H1 (cell line): ENCODE measurements at regions not wholly inside any gene's neighbourhood (a gene's known extent, or its start where the extent isn't known, plus 50 kb on each side); places are given as distances from the start of the nearest gene placed in this dataset.

Experiments used
- ATF3 ChIP-seq: IDR thresholded peaks from 2 replicates; pipeline ENCODE4 v1.6.1; 2011; ENCODE audit warnings: low read depth, mild to moderate bottlenecking, low read length; ENCODE audit not compliant: insufficient read depth
- CEBPB ChIP-seq: IDR thresholded peaks from 2 replicates; pipeline ENCODE4 v1.6.1; 2012; ENCODE audit warnings: low read depth, low read length
- KDM1A ChIP-seq: fragments of 200-600, 300-600 bp; sonication (generic); IDR thresholded peaks from 2 replicates; pipeline ENCODE4 v1.7.1; 2016; ENCODE audit warnings: mild to moderate bottlenecking, low read length, borderline replicate concordance
- MAX ChIP-seq: IDR thresholded peaks from 2 replicates; pipeline ENCODE4 v1.6.1; 2012; ENCODE audit warnings: inconsistent platforms
- SIRT6 ChIP-seq: IDR thresholded peaks from one replicate; pipeline ENCODE4 v1.7.1; 2012; ENCODE audit warnings: low read length, inconsistent platforms
- SRF ChIP-seq: IDR thresholded peaks from 2 replicates; pipeline ENCODE4 v1.6.1; 2011; ENCODE audit warnings: mild to moderate bottlenecking, low read depth, low read length, moderate library complexity
- TBP ChIP-seq: IDR thresholded peaks from 2 replicates; pipeline ENCODE4 v1.6.1; 2011; ENCODE audit warnings: low read depth, low read length, improper control_type of control experiment
- TCF12 ChIP-seq: IDR thresholded peaks from 2 replicates; pipeline ENCODE4 v1.6.1; 2011; ENCODE audit warnings: low read depth, mild to moderate bottlenecking, low read length
- ZNF274 ChIP-seq: IDR thresholded peaks from 2 replicates; pipeline ENCODE4 v1.7.0; 2012; ENCODE audit warnings: low read length, borderline replicate concordance; ENCODE audit errors: extremely low read depth

GRCh38 chr9:120152295-120152694, 427.7 kb downstream of the CDK5RAP2 start (continued):
- TF ChIP-seq TCF12 = no peak
- TF ChIP-seq SRF = no peak
- no peak for TF ChIP-seq ZNF274
- TF ChIP-seq CEBPB = no peak
- TF ChIP-seq MAX = no peak
- TF ChIP-seq KDM1A = no peak
- TF ChIP-seq ATF3 = no peak
- no peak for TF ChIP-seq TBP
- no peak for TF ChIP-seq SIRT6
